GM19351 (cell line): ENCODE measurements at regions not wholly inside any gene's neighbourhood (a gene's known extent, or its start where the extent isn't known, plus 50 kb on each side); places are given as distances from the start of the nearest gene placed in this dataset.
"Not testable (repeated sequence)": the region's sequence is repeated elsewhere in the genome, so short reads cannot be mapped to it uniquely, and the experiment has no call there.

Source experiments
- ATAC-seq: cut with Tn5 transposase; IDR thresholded peaks from one replicate; pipeline ENCODE4 v1.9.1; 2021; ENCODE audit warnings: mild to moderate bottlenecking, moderate library complexity; ENCODE audit not compliant: unreplicated experiment

- ATAC-seq = no peak
Observed at GRCh38 chr7:17083392-17084165, 201.8 kb upstream of the AGR3 start.

- no peak for ATAC-seq
Observed at GRCh38 chr7:17084166-17084475, 202.3 kb upstream of the AGR3 start.

GRCh38 chr7:17085186-17085585 lies 203.4 kb upstream of the AGR3 start:
- no peak for ATAC-seq

GRCh38 chr7:17086403-17086802 lies 204.6 kb upstream of the AGR3 start:
- ATAC-seq = no peak

- ATAC-seq = no peak
Observed at GRCh38 chr7:17090751-17091150, 207.7 kb upstream of the AHR start.

GRCh38 chr7:17093461-17093860 lies 205.0 kb upstream of the AHR start:
- no peak for ATAC-seq

GRCh38 chr7:17094963-17095574 lies 203.4 kb upstream of the AHR start:
- no peak for ATAC-seq

GRCh38 chr7:17095931-17096330 lies 202.5 kb upstream of the AHR start:
- no peak for ATAC-seq

- ATAC-seq = no peak
Observed at GRCh38 chr7:17097668-17098297, 200.7 kb upstream of the AHR start.

GRCh38 chr7:17098515-17098914 lies 199.9 kb upstream of the AHR start:
- no peak for ATAC-seq

- ATAC-seq = no peak
Observed at GRCh38 chr7:17099083-17099973, 199.1 kb upstream of the AHR start.

- not testable (repeated sequence) for ATAC-seq
Observed at GRCh38 chr7:17099974-17100509, 198.4 kb upstream of the AHR start.

GRCh38 chr7:17101207-17101696 lies 197.2 kb upstream of the AHR start:
- ATAC-seq = no peak

- ATAC-seq = no peak
Observed at GRCh38 chr7:17103170-17103569, 195.3 kb upstream of the AHR start.

- no peak for ATAC-seq
Observed at GRCh38 chr7:17103984-17104383, 194.5 kb upstream of the AHR start.

GRCh38 chr7:17104419-17104818 lies 194.0 kb upstream of the AHR start:
- ATAC-seq = no peak

- no peak for ATAC-seq
Observed at GRCh38 chr7:17105701-17106100, 192.8 kb upstream of the AHR start.

GRCh38 chr7:17108049-17108584 lies 190.3 kb upstream of the AHR start:
- no peak for ATAC-seq

- ATAC-seq = no peak
Observed at GRCh38 chr7:17109020-17109419, 189.4 kb upstream of the AHR start.

GRCh38 chr7:17113770-17114169 lies 184.7 kb upstream of the AHR start:
- not testable (repeated sequence) for ATAC-seq

GRCh38 chr7:17118412-17118811 lies 180.0 kb upstream of the AHR start:
- no peak for ATAC-seq
